H1 (cell line): ENCODE measurements at regions not wholly inside any gene's neighbourhood (a gene's known extent, or its start where the extent isn't known, plus 50 kb on each side); places are given as distances from the start of the nearest gene placed in this dataset.
A peak's percentile ranks its signal among the peaks of the same experiment; 100 is the strongest.

Experiments used
- CTCF ChIA-PET: fragments of 300-600 bp; sonication (Branson Sonifier 250); formaldehyde crosslinking; loops from one replicate; lab custom pipeline; 2021; ENCODE audit not compliant: partially characterized antibody; lab: Charles Lee
- POLR2A ChIA-PET: fragments of 300-600 bp; sonication (Branson Sonifier 250); formaldehyde crosslinking; loops from one replicate; lab custom pipeline; 2021; ENCODE audit warnings: inconsistent platforms; ENCODE audit not compliant: partially characterized antibody; lab: Charles Lee
- DNase-seq, 2 experiments: peaks; one replicate each; pipeline versions ENCODE4 v3.0.0 to v3.0.0-alpha.2; 2010 to 2022; ENCODE audit warnings: low spot score in 2 of 2, low read depth in 1 of 2, mixed read lengths in 1 of 2
- FAIRE-seq: peaks from 2 replicates; lab custom pipeline; 2011; peaks lifted over from hg19 to GRCh38; lab: Jason Lieb, UNC
- H2AFZ ChIP-seq: 2 replicates; pipeline ENCODE4 v1.8.1; 2012; ENCODE audit warnings: low read length, inconsistent platforms
- H2AK5ac ChIP-seq: 2 replicates; pipeline ENCODE4 v1.6.1; 2013; ENCODE audit warnings: low read depth, low read length
- H2BK120ac ChIP-seq: replicated peaks from 2 replicates; pipeline ENCODE3; 2013; ENCODE audit warnings: low read depth, low read length, inconsistent platforms
- H2BK12ac ChIP-seq: 2 replicates; pipeline ENCODE4 v1.6.1; 2013; ENCODE audit warnings: low read depth, low read length
- H2BK15ac ChIP-seq: 2 replicates; pipeline ENCODE4 v1.6.1; 2013; ENCODE audit warnings: low read length
- H2BK20ac ChIP-seq: 2 replicates; pipeline ENCODE4 v1.6.1; 2013; ENCODE audit warnings: low read length
- H2BK5ac ChIP-seq: 2 replicates; pipeline ENCODE4 v1.6.1; 2013; ENCODE audit warnings: low read depth, low read length
- H3K14ac ChIP-seq: 2 replicates; pipeline ENCODE4 v1.6.1; 2013; ENCODE audit warnings: inconsistent platforms; ENCODE audit not compliant: insufficient read length
- H3K18ac ChIP-seq: 2 replicates; pipeline ENCODE4 v1.6.1; 2013; ENCODE audit warnings: low read length; ENCODE audit errors: extremely low read depth
- H3K23ac ChIP-seq: 2 replicates; pipeline ENCODE4 v1.6.1; 2013; ENCODE audit warnings: inconsistent platforms; ENCODE audit not compliant: insufficient read length
- H3K23me2 ChIP-seq: 2 replicates; pipeline ENCODE4 v1.6.1; 2013; ENCODE audit warnings: low read depth, low read length
- H3K27ac ChIP-seq: 2 replicates; pipeline ENCODE4 v1.6.1; 2011; ENCODE audit warnings: low read depth, low read length, inconsistent platforms
- H3K27me3 ChIP-seq, 4 experiments: replicated peaks in 1 of 4; 1 replicate in 1 of 4; 2 replicates in 3 of 4; pipeline versions ENCODE4 v1.6.1 to v1.8.1; 2011 to 2013; ENCODE audit warnings: low read length in 3 of 4, mild to moderate bottlenecking in 3 of 4, inconsistent platforms in 2 of 4, mixed read lengths in 2 of 4, moderate library complexity in 1 of 4; ENCODE audit not compliant: control insufficient read depth in 3 of 4, insufficient read depth in 3 of 4; ENCODE audit errors: extremely low read depth in 1 of 4
- H3K36me3 ChIP-seq, 4 experiments: 2 replicates each; pipeline versions ENCODE4 v1.6.1 to v1.8.1; 2011 to 2013; ENCODE audit warnings: mild to moderate bottlenecking in 4 of 4, low read length in 3 of 4, moderate library complexity in 2 of 4, control low read depth in 1 of 4, inconsistent platforms in 1 of 4; ENCODE audit not compliant: insufficient read depth in 4 of 4, control insufficient read depth in 2 of 4
- H3K4ac ChIP-seq: replicated peaks from 2 replicates; pipeline ENCODE3; 2013; ENCODE audit warnings: low read length, low read depth, mixed read lengths, inconsistent platforms; ENCODE audit not compliant: insufficient read length
- H3K4me1 ChIP-seq, 4 experiments: replicated peaks in 1 of 4; 1 replicate in 1 of 4; 2 replicates in 3 of 4; pipeline versions ENCODE4 v1.6.1 to v1.8.1; 2011 to 2013; ENCODE audit warnings: low read length in 3 of 4, inconsistent platforms in 2 of 4, mixed read lengths in 1 of 4; ENCODE audit not compliant: insufficient read depth in 4 of 4, control insufficient read depth in 3 of 4
- H3K4me2 ChIP-seq, 2 experiments: 2 replicates each; pipeline versions ENCODE4 v1.6.1 to v1.8.1; 2011 to 2013; ENCODE audit warnings: low read depth in 2 of 2, low read length in 2 of 2, control low read depth in 1 of 2, inconsistent platforms in 1 of 2, mild to moderate bottlenecking in 1 of 2; ENCODE audit not compliant: insufficient read depth in 1 of 2
- H3K4me3 ChIP-seq, 4 experiments: fragments of 200-600, 300-600 bp in 1 of 4; sonication (generic), shearing (Covaris generic), sonication (Bioruptor Twin) in 1 of 4; 2 replicates each; pipeline versions ENCODE4 v1.5.1 to v1.8.1; 2011 to 2016; ENCODE audit warnings: low read length in 4 of 4, low read depth in 3 of 4, control low read depth in 2 of 4, inconsistent platforms in 2 of 4, mild to moderate bottlenecking in 2 of 4, mixed read lengths in 1 of 4, moderate library complexity in 1 of 4; ENCODE audit not compliant: insufficient read depth in 2 of 4; ENCODE audit errors: extremely low read depth in 1 of 4
- H3K56ac ChIP-seq: replicated peaks from 2 replicates; pipeline ENCODE3; 2013; ENCODE audit warnings: low read depth, mild to moderate bottlenecking, mixed read lengths, low read length, inconsistent platforms; ENCODE audit not compliant: insufficient read length
- H3K79me1 ChIP-seq: 2 replicates; pipeline ENCODE4 v1.6.1; 2013; ENCODE audit warnings: low read depth, low read length, control low read depth
- H3K79me2 ChIP-seq, 2 experiments: 2 replicates each; pipeline versions ENCODE4 v1.6.1 to v1.8.1; 2012 to 2013; ENCODE audit warnings: low read length in 2 of 2, mild to moderate bottlenecking in 2 of 2, inconsistent platforms in 1 of 2; ENCODE audit not compliant: insufficient read depth in 2 of 2, control insufficient read depth in 1 of 2
- H3K9ac ChIP-seq, 4 experiments: replicated peaks in 1 of 4; 1 replicate in 1 of 4; 2 replicates in 3 of 4; pipeline versions ENCODE4 v1.6.1 to v1.8.1; 2011 to 2013; ENCODE audit warnings: low read depth in 3 of 4, low read length in 3 of 4, control low read depth in 2 of 4, mild to moderate bottlenecking in 2 of 4, moderate library complexity in 2 of 4, inconsistent platforms in 1 of 4; ENCODE audit errors: extremely low read depth in 1 of 4
- H3K9me3 ChIP-seq, 2 experiments: 2 replicates each; pipeline versions ENCODE4 v1.6.1 to v1.8.1; 2012 to 2013; ENCODE audit warnings: mild to moderate bottlenecking in 2 of 2, moderate library complexity in 2 of 2, control low read depth in 1 of 2, inconsistent platforms in 1 of 2, low read depth in 1 of 2, low read length in 1 of 2, mixed read lengths in 1 of 2; ENCODE audit not compliant: insufficient read depth in 2 of 2
- H4K20me1 ChIP-seq, 2 experiments: replicated peaks in 1 of 2; 2 replicates each; pipeline versions ENCODE3 to v1.8.1; 2011 to 2013; ENCODE audit warnings: inconsistent platforms in 2 of 2, low read length in 2 of 2, mild to moderate bottlenecking in 1 of 2; ENCODE audit not compliant: insufficient read depth in 2 of 2, control insufficient read depth in 1 of 2
- H4K5ac ChIP-seq: 2 replicates; pipeline ENCODE4 v1.6.1; 2013; ENCODE audit warnings: low read length, low read depth, mixed read lengths, inconsistent platforms; ENCODE audit not compliant: insufficient read length
- H4K8ac ChIP-seq: 2 replicates; pipeline ENCODE4 v1.8.0; 2013; ENCODE audit warnings: mild to moderate bottlenecking, moderate library complexity, low read length, inconsistent platforms; ENCODE audit not compliant: insufficient read depth; ENCODE audit errors: extremely low read depth
- H4K91ac ChIP-seq: replicated peaks from 2 replicates; pipeline ENCODE3; 2013; ENCODE audit warnings: low read length, mixed read lengths, inconsistent platforms; ENCODE audit not compliant: insufficient read length
- BACH1 ChIP-seq: IDR thresholded peaks from 2 replicates; pipeline ENCODE4 v1.6.1; 2012; ENCODE audit warnings: low read length, improper control_type of control experiment
- RAD21 ChIP-seq, 2 experiments: IDR thresholded peaks in 1 of 2; conservative IDR thresholded peaks in 1 of 2; 2 replicates each; pipeline ENCODE4 v1.6.1; 2011; ENCODE audit warnings: low read depth in 2 of 2, low read length in 2 of 2, improper control_type of control experiment in 1 of 2, inconsistent platforms in 1 of 2, mild to moderate bottlenecking in 1 of 2, moderate library complexity in 1 of 2
- SIRT6 ChIP-seq: IDR thresholded peaks from one replicate; pipeline ENCODE4 v1.7.1; 2012; ENCODE audit warnings: low read length, inconsistent platforms
- WGBS, 2 experiments: shearing (Covaris generic) in 1 of 2; methylation state at CpG; one replicate each; pipeline versions ENCODE4 v1.1.6 to v1.1.7; 2013 to 2015; ENCODE audit warnings: low lambda C conversion rate in 2 of 2, mixed read lengths in 2 of 2, inconsistent platforms in 1 of 2, low coverage in 1 of 2, missing lambda C conversion rate in 1 of 2; ENCODE audit not compliant: insufficient replicate concordance in 2 of 2, insufficient coverage in 1 of 2, insufficient read length in 1 of 2; ENCODE audit errors: extremely low coverage in 1 of 2, missing lambda C conversion rate in 1 of 2; 5-methylcytosine and 5-hydroxymethylcytosine counted together

- no peaks in the 10 kb centered on the region for H3K36me3 ChIP-seq
- peak overlapping the region; percentile 15; the same call in 1 of the 2 replicates for H2BK5ac ChIP-seq
- peak in 1 of 2 experiments; percentile 41 for DNase-seq
- H3K23ac ChIP-seq, result no peak overlapping the region
- no peak overlapping the region for H4K5ac ChIP-seq
- H3K4ac ChIP-seq, result no peak overlapping the region
- CTCF ChIA-PET, result interaction anchor here (0.8 to 1.4 kb wide), 3 partner anchors 20 to 215 kb away, joined by 3 read pairs; no protein-coding TSS in a partner anchor
- H3K23me2 ChIP-seq, result no peaks in the 10 kb centered on the region; the same call in 1 of the 2 replicates
- H2BK15ac ChIP-seq, result no peak overlapping the region
- H4K20me1 ChIP-seq, result no peaks in the 10 kb centered on the region
- H4K8ac ChIP-seq, result no peak overlapping the region
- H3K79me1 ChIP-seq, result no peaks in the 10 kb centered on the region
- H3K4me3 ChIP-seq, result no peak overlapping the region
- POLR2A ChIA-PET, result no interaction called here
- no peak overlapping the region for H2AK5ac ChIP-seq
- FAIRE-seq, result no peak
- peaks cover 0 to 5% (median 2%) of the 10 kb centered on the region in 4 experiments; a peak in 3 of 7 replicates for H3K4me1 ChIP-seq
- no peak overlapping the region for H2BK20ac ChIP-seq
- no peak overlapping the region for H4K91ac ChIP-seq
- no peak overlapping the region for H2BK120ac ChIP-seq
- 89% methylated on average over 5 of the region's 5 CpGs; no CpG with 5 or more reads in 1 of the 2 experiments for WGBS, 2 experiments
- no peak overlapping the region for H3K4me2 ChIP-seq
- no peak overlapping the region for H2BK12ac ChIP-seq
- no peaks in the 10 kb centered on the region for H3K9me3 ChIP-seq
- no peak overlapping the region for H3K27ac ChIP-seq
- no peak for TF ChIP-seq BACH1
- TF ChIP-seq SIRT6, result no peak
- 0 out of 4 replicates have a peak, but pooled peaks of 1 of the 2 experiments have one; percentile 12 for TF ChIP-seq RAD21 (IDR thresholded peaks at IDR 0.05 in 1 of 2, conservative IDR thresholded peaks at IDR 0.05 in 1 of 2; ENCODE audit: low read depth in 2 of 2, low read length in 2 of 2)
- H3K27me3 ChIP-seq, result no peaks in the 10 kb centered on the region
- no peak overlapping the region for H3K14ac ChIP-seq
- no peak overlapping the region for H3K18ac ChIP-seq
- H3K9ac ChIP-seq, result no peak overlapping the region
- no peak overlapping the region for H2AFZ ChIP-seq
- H3K79me2 ChIP-seq, result no peaks in the 10 kb centered on the region
- H3K56ac ChIP-seq, result no peak overlapping the region
Measured at GRCh38 chr12:105980533-105980932, 158.2 kb downstream of the NUAK1 start.
